ENCODE measurements at regions not wholly inside any gene's neighbourhood (a gene's known extent, or its start where the extent isn't known, plus 50 kb on each side); places are given as distances from the start of the nearest gene placed in this dataset.

- Histone ChIP-seq H3K27me3 (no peaks in the 10 kb centered on the region), H3K4me1 (peaks cover 0 to 18% (median 0%) of the 10 kb centered on the region in 9 donors), H3K27ac (no peak overlapping the region), H3K9me3 (no peaks in the 10 kb centered on the region), H3K36me3 (no peaks in the 10 kb centered on the region), H3K4me3 (no peak overlapping the region)
- DNase-seq (no peak), ATAC-seq (peak in 2 of 8 donors; percentile 34 to 38)
- TF ChIP-seq CTCF (IDR thresholded peaks at IDR 0.05): no peak
- intact Hi-C loops (cut with DNase I): no loop called here
- WGBS, 2 donors: 77 to 86% methylated on average over 1 of the region's 1 CpG
These were observed 336.4 kb downstream of the LRIG3 start for GRCh38 chr12:58583940-58584339.

- ATAC-seq (peak in 5 of 8 donors; percentile 25 to 61 (median 25)), DNase-seq (peak in 1 of 2 donors; percentile 5)
- no peak for TF ChIP-seq CTCF (IDR thresholded peaks at IDR 0.05)
- Histone ChIP-seq H3K4me1 (peaks cover 0 to 18% (median 0%) of the 10 kb centered on the region in 9 donors), H3K36me3 (no peaks in the 10 kb centered on the region), H3K9me3 (no peaks in the 10 kb centered on the region), H3K4me3 (no peak overlapping the region), H3K27ac (no peak overlapping the region), H3K27me3 (no peaks in the 10 kb centered on the region)
- intact Hi-C loops (cut with DNase I): no loop called here
- 65 to 78% methylated on average over 2 of the region's 2 CpGs for WGBS, 2 donors
These were observed 335.4 kb downstream of the LRIG3 start for GRCh38 chr12:58584880-58585279.

GRCh38 chr12:58586762-58587161 is 333.5 kb downstream of the LRIG3 start:
- ATAC-seq: no peak
- Histone ChIP-seq H3K4me3 (no peak overlapping the region), H3K9me3 (no peaks in the 10 kb centered on the region), H3K27me3 (no peaks in the 10 kb centered on the region), H3K36me3 (no peaks in the 10 kb centered on the region), H3K27ac (no peak overlapping the region), H3K4me1 (peaks cover 0 to 18% (median 0%) of the 10 kb centered on the region in 9 donors)
- no peak for TF ChIP-seq CTCF (IDR thresholded peaks at IDR 0.05)
- no peak for DNase-seq
- 64 to 66% methylated on average over 3 of the region's 3 CpGs for WGBS, 2 donors
- intact Hi-C loops (cut with DNase I): no loop called here

- no peaks in the 10 kb centered on the region for H3K36me3 ChIP-seq
These were observed 331.5 kb downstream of the LRIG3 start for GRCh38 chr12:58588770-58589169.

More at GRCh38 chr12:58588770-58589169, 331.5 kb downstream of the LRIG3 start:
- DNase-seq (no peak), ATAC-seq (no peak)
- Histone ChIP-seq H3K27me3 (no peaks in the 10 kb centered on the region), H3K27ac (no peak overlapping the region), H3K4me1 (peaks cover 0 to 11% (median 0%) of the 10 kb centered on the region in 9 donors), H3K4me3 (no peak overlapping the region), H3K9me3 (no peaks in the 10 kb centered on the region)
- intact Hi-C loops (cut with DNase I): no loop called here
- WGBS, 2 donors: 77 to 86% methylated on average over 3 of the region's 3 CpGs
- TF ChIP-seq CTCF (IDR thresholded peaks at IDR 0.05): no peak
